ENCODE measurements at regions not wholly inside any gene's neighbourhood (a gene's known extent, or its start where the extent isn't known, plus 50 kb on each side); places are given as distances from the start of the nearest gene placed in this dataset.

GRCh38 chr11:15568440-15568839 is 453.7 kb downstream of the INSC start:
- H3K56ac ChIP-seq (ENCODE audit: low read length), result no peak overlapping the region
- H2BK120ac ChIP-seq (ENCODE audit: low read depth, low read length), result no peak overlapping the region
- no peaks in the 10 kb centered on the region for H3K4me1 ChIP-seq (ENCODE audit: control insufficient read depth, low read depth, low read length)
- no peak overlapping the region for H4K5ac ChIP-seq (ENCODE audit: low read length)
- H3K23ac ChIP-seq (ENCODE audit: low read length), result peak overlapping the region; percentile 80
- H3K36me3 ChIP-seq (ENCODE audit: control insufficient read depth, insufficient read depth, low read length), result no peaks in the 10 kb centered on the region
- no peak overlapping the region for H3K4me3 ChIP-seq (ENCODE audit: low read length)
- DNase-seq, result no peak
- no peak overlapping the region for H3K4me2 ChIP-seq (ENCODE audit: low read length)
- H3K9ac ChIP-seq (ENCODE audit: low read length), result no peak overlapping the region
- no peaks in the 10 kb centered on the region for H3K79me1 ChIP-seq (ENCODE audit: low read length)
- no peak overlapping the region for H4K8ac ChIP-seq (ENCODE audit: low read depth, low read length)
- no peak overlapping the region for H3K27ac ChIP-seq (ENCODE audit: low read depth, low read length)
- no peak overlapping the region for H3K18ac ChIP-seq (ENCODE audit: low read length)
- no peaks in the 10 kb centered on the region for H3K27me3 ChIP-seq (ENCODE audit: insufficient read depth, low read length, poor library complexity)
- H2BK5ac ChIP-seq (ENCODE audit: low read length), result no peak overlapping the region
- H3K4ac ChIP-seq (ENCODE audit: low read depth, low read length), result no peak overlapping the region
- WGBS (ENCODE audit: extremely low coverage, insufficient coverage, low lambda C conversion rate), result no CpG with 5 or more reads among the region's 8 CpGs
- H2AK5ac ChIP-seq (ENCODE audit: low read length), result no peak overlapping the region
- no peaks in the 10 kb centered on the region for H3K79me2 ChIP-seq (ENCODE audit: control insufficient read depth, insufficient read depth, low read length)
- no peak overlapping the region for H2BK15ac ChIP-seq (replicated peaks; ENCODE audit: low read depth)

GRCh38 chr11:15569305-15570025 is 454.7 kb downstream of the INSC start:
- no CpG with 5 or more reads among the region's 7 CpGs for WGBS (ENCODE audit: extremely low coverage, insufficient coverage, low lambda C conversion rate)
- Histone ChIP-seq H3K27ac (ENCODE audit: low read depth, low read length) (no peak overlapping the region), H3K9ac (ENCODE audit: low read length) (no peak overlapping the region), H3K36me3 (ENCODE audit: control insufficient read depth, insufficient read depth, low read length) (no peaks in the 10 kb centered on the region), H3K79me1 (ENCODE audit: low read length) (no peaks in the 10 kb centered on the region), H3K4ac (ENCODE audit: low read depth, low read length) (no peak overlapping the region), H3K79me2 (ENCODE audit: control insufficient read depth, insufficient read depth, low read length) (no peaks in the 10 kb centered on the region), H3K4me2 (ENCODE audit: low read length) (no peak overlapping the region), H2BK120ac (ENCODE audit: low read depth, low read length) (no peak overlapping the region), H4K5ac (ENCODE audit: low read length) (no peak overlapping the region), H3K4me3 (ENCODE audit: low read length) (no peak overlapping the region), H3K4me1 (ENCODE audit: control insufficient read depth, low read depth, low read length) (no peaks in the 10 kb centered on the region), H2AK5ac (ENCODE audit: low read length) (no peak overlapping the region), H4K8ac (ENCODE audit: low read depth, low read length) (no peak overlapping the region), H2BK15ac (replicated peaks; ENCODE audit: low read depth) (no peak overlapping the region), H3K18ac (ENCODE audit: low read length) (no peak overlapping the region), H3K27me3 (ENCODE audit: insufficient read depth, low read length, poor library complexity) (no peaks in the 10 kb centered on the region), H3K23ac (ENCODE audit: low read length) (no peak overlapping the region), H2BK5ac (ENCODE audit: low read length) (no peak overlapping the region), H3K56ac (ENCODE audit: low read length) (no peak overlapping the region)
- no peak for DNase-seq

GRCh38 chr11:15575409-15575808 is 460.7 kb downstream of the INSC start:
- H3K79me2 ChIP-seq (ENCODE audit: control insufficient read depth, insufficient read depth, low read length), result no peaks in the 10 kb centered on the region
- H3K79me1 ChIP-seq (ENCODE audit: low read length), result no peaks in the 10 kb centered on the region
- no peaks in the 10 kb centered on the region for H3K4me1 ChIP-seq (ENCODE audit: control insufficient read depth, low read depth, low read length)
- no peaks in the 10 kb centered on the region for H3K27me3 ChIP-seq (ENCODE audit: insufficient read depth, low read length, poor library complexity)
- H3K56ac ChIP-seq (ENCODE audit: low read length), result no peak overlapping the region
- no peak overlapping the region for H2BK5ac ChIP-seq (ENCODE audit: low read length)
- no peaks in the 10 kb centered on the region for H3K36me3 ChIP-seq (ENCODE audit: control insufficient read depth, insufficient read depth, low read length)
- H3K23ac ChIP-seq (ENCODE audit: low read length), result no peak overlapping the region
- H2BK15ac ChIP-seq (replicated peaks; ENCODE audit: low read depth), result no peak overlapping the region
- DNase-seq, result no peak
- no peak overlapping the region for H4K8ac ChIP-seq (ENCODE audit: low read depth, low read length)
- H2AK5ac ChIP-seq (ENCODE audit: low read length), result no peak overlapping the region
- no peak overlapping the region for H3K4ac ChIP-seq (ENCODE audit: low read depth, low read length)
- H2BK120ac ChIP-seq (ENCODE audit: low read depth, low read length), result no peak overlapping the region
- no peak overlapping the region for H3K9ac ChIP-seq (ENCODE audit: low read length)
- H3K4me2 ChIP-seq (ENCODE audit: low read length), result no peak overlapping the region
- no peak overlapping the region for H3K27ac ChIP-seq (ENCODE audit: low read depth, low read length)
- no CpG with 5 or more reads among the region's 2 CpGs for WGBS (ENCODE audit: extremely low coverage, insufficient coverage, low lambda C conversion rate)
- H3K4me3 ChIP-seq (ENCODE audit: low read length), result no peak overlapping the region
- no peak overlapping the region for H3K18ac ChIP-seq (ENCODE audit: low read length)
- H4K5ac ChIP-seq (ENCODE audit: low read length), result no peak overlapping the region

DNA sequence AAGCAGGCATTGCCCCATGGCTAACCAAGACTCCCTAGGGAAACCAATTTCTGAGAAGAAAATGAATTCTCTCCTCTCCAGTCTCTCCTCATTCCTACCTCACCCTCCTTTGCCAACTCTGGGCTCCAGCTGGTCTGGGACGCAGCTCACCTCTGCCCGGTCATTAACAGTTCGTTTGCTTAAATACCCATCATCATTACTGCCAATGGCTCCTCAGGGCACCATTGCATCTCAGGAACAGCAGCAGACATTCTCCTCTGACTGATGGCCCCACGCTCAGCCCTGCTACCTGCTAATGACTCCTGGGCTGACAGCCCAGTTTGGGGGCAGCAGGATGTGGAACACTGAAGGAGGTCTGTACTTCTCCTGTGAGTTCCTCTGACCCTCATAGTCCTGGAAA is 462.0 kb downstream of the INSC start:
- no peak overlapping the region for H3K27ac ChIP-seq (ENCODE audit: low read depth, low read length)
- no peak overlapping the region for H2BK15ac ChIP-seq (replicated peaks; ENCODE audit: low read depth)
- H2AK5ac ChIP-seq (ENCODE audit: low read length), result no peak overlapping the region
- DNase-seq, result no peak
- H3K79me2 ChIP-seq (ENCODE audit: control insufficient read depth, insufficient read depth, low read length), result no peaks in the 10 kb centered on the region
- no peak overlapping the region for H3K9ac ChIP-seq (ENCODE audit: low read length)
- H3K4me3 ChIP-seq (ENCODE audit: low read length), result no peak overlapping the region
- H3K4ac ChIP-seq (ENCODE audit: low read depth, low read length), result no peak overlapping the region
- no CpG with 5 or more reads among the region's 4 CpGs for WGBS (ENCODE audit: extremely low coverage, insufficient coverage, low lambda C conversion rate)
- no peak overlapping the region for H4K5ac ChIP-seq (ENCODE audit: low read length)
- no peak overlapping the region for H3K18ac ChIP-seq (ENCODE audit: low read length)
- H3K4me1 ChIP-seq (ENCODE audit: control insufficient read depth, low read depth, low read length), result no peaks in the 10 kb centered on the region
- H3K23ac ChIP-seq (ENCODE audit: low read length), result no peak overlapping the region
- no peak overlapping the region for H2BK5ac ChIP-seq (ENCODE audit: low read length)
- H3K36me3 ChIP-seq (ENCODE audit: control insufficient read depth, insufficient read depth, low read length), result no peaks in the 10 kb centered on the region
- H4K8ac ChIP-seq (ENCODE audit: low read depth, low read length), result no peak overlapping the region
- H3K79me1 ChIP-seq (ENCODE audit: low read length), result no peaks in the 10 kb centered on the region
- H3K4me2 ChIP-seq (ENCODE audit: low read length), result no peak overlapping the region
- no peaks in the 10 kb centered on the region for H3K27me3 ChIP-seq (ENCODE audit: insufficient read depth, low read length, poor library complexity)
- H2BK120ac ChIP-seq (ENCODE audit: low read depth, low read length), result no peak overlapping the region
- H3K56ac ChIP-seq (ENCODE audit: low read length), result no peak overlapping the region

DNA sequence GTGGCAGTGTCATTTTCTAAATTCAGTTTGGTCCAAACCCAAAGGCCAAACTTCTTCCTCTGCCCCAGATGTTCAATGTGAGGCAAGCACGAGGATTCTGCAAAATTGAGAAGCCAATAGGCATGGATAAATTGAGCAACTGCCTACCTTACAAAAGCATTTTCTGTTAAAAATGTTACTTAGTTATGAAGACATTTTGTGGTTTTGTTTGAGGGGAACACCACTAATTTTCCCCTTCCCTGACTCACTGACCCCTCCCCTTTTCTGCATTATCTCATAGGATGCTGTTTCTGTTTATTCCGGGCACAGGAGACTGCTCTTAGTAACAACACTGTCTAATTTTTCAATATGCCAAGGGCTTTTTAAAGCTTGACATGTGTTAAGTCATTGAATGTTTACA is 462.8 kb downstream of the INSC start:
- Histone ChIP-seq H3K56ac (ENCODE audit: low read length) (no peak overlapping the region), H2BK15ac (replicated peaks; ENCODE audit: low read depth) (no peak overlapping the region), H3K79me1 (ENCODE audit: low read length) (no peaks in the 10 kb centered on the region), H3K27ac (ENCODE audit: low read depth, low read length) (no peak overlapping the region), H2AK5ac (ENCODE audit: low read length) (no peak overlapping the region), H3K79me2 (ENCODE audit: control insufficient read depth, insufficient read depth, low read length) (no peaks in the 10 kb centered on the region), H3K9ac (ENCODE audit: low read length) (no peak overlapping the region), H3K23ac (ENCODE audit: low read length) (no peak overlapping the region), H4K5ac (ENCODE audit: low read length) (no peak overlapping the region), H3K4ac (ENCODE audit: low read depth, low read length) (no peak overlapping the region), H4K8ac (ENCODE audit: low read depth, low read length) (no peak overlapping the region), H3K27me3 (ENCODE audit: insufficient read depth, low read length, poor library complexity) (no peaks in the 10 kb centered on the region), H3K4me1 (ENCODE audit: control insufficient read depth, low read depth, low read length) (no peaks in the 10 kb centered on the region), H2BK120ac (ENCODE audit: low read depth, low read length) (no peak overlapping the region), H3K18ac (ENCODE audit: low read length) (no peak overlapping the region), H3K4me2 (ENCODE audit: low read length) (no peak overlapping the region), H3K4me3 (ENCODE audit: low read length) (no peak overlapping the region), H2BK5ac (ENCODE audit: low read length) (no peak overlapping the region), H3K36me3 (ENCODE audit: control insufficient read depth, insufficient read depth, low read length) (no peaks in the 10 kb centered on the region)
- WGBS (ENCODE audit: extremely low coverage, insufficient coverage, low lambda C conversion rate), result no CpG with 5 or more reads among the region's 2 CpGs
- DNase-seq, result no peak
